CD4-positive, alpha-beta T cell treated with Interleukin-4 for 1 hour (primary cell): ENCODE measurements at regions not wholly inside any gene's neighbourhood (a gene's known extent, or its start where the extent isn't known, plus 50 kb on each side); places are given as distances from the start of the nearest gene placed in this dataset.
"Not testable (repeated sequence)": the region's sequence is repeated elsewhere in the genome, so short reads cannot be mapped to it uniquely, and the experiment has no call there.

Experiments
- DNase-seq, 2 donors: peaks; one replicate each; pipeline ENCODE4 v3.0.0-alpha.2; 2020 to 2022

- no peak for DNase-seq
Observed at GRCh38 chr17:64723781-64724180, 61.7 kb upstream of the SMURF2 start.

GRCh38 chr17:64721556-64721955 is 59.4 kb upstream of the SMURF2 start:
- DNase-seq = not testable (repeated sequence)

GRCh38 chr17:64720253-64720652 is 58.1 kb upstream of the SMURF2 start:
- DNase-seq = not testable (repeated sequence)

GRCh38 chr17:64719517-64719916 is 57.4 kb upstream of the SMURF2 start:
- not testable (repeated sequence) for DNase-seq

GRCh38 chr17:64718816-64719215 is 56.7 kb upstream of the SMURF2 start:
- DNase-seq = not testable (repeated sequence)

GRCh38 chr17:64718058-64718457 is 56.0 kb upstream of the SMURF2 start:
- no peak for DNase-seq

GRCh38 chr17:64716496-64716895 is 54.4 kb upstream of the SMURF2 start:
- not testable (repeated sequence) for DNase-seq

GRCh38 chr17:64713786-64714185 is 51.7 kb upstream of the SMURF2 start:
- DNase-seq = peak in 1 of 2 donors; percentile 26

- peak; percentile 40 to 59 for DNase-seq
Observed at GRCh38 chr17:64712557-64713351, 50.6 kb upstream of the SMURF2 start.
